MM.1S (cell line): ENCODE measurements at regions not wholly inside any gene's neighbourhood (a gene's known extent, or its start where the extent isn't known, plus 50 kb on each side); places are given as distances from the start of the nearest gene placed in this dataset.

Source experiments
- DNase-seq: peaks from one replicate; pipeline ENCODE4 v3.0.0-alpha.2; 2015
- H2AFZ ChIP-seq: fragments of 300-600 bp; sonication (generic); 2 replicates; pipeline ENCODE4 v1.6.0; 2016; ENCODE audit warnings: antibody characterized with exemption, low read length
- H3F3A ChIP-seq: fragments of 300-600 bp; sonication (generic); 2 replicates; pipeline ENCODE4 v1.6.1; 2016; ENCODE audit warnings: mild to moderate bottlenecking, antibody characterized with exemption, low read length, moderate library complexity, mixed read lengths; ENCODE audit not compliant: insufficient read depth
- H3K27ac ChIP-seq: fragments of 300-600 bp; sonication (generic); 2 replicates; pipeline ENCODE4 v1.5.1; 2016; ENCODE audit warnings: mild to moderate bottlenecking, low read length
- H3K27me3 ChIP-seq: fragments of 300-600 bp; sonication (generic); replicated peaks from 2 replicates; pipeline ENCODE4 v1.6.0; 2016; ENCODE audit warnings: low read length; ENCODE audit not compliant: insufficient read depth
- H3K36me3 ChIP-seq: fragments of 300-600 bp; sonication (generic); replicated peaks from 2 replicates; pipeline ENCODE4 v1.6.1; 2016; ENCODE audit warnings: mild to moderate bottlenecking, low read length, mixed read lengths; ENCODE audit not compliant: insufficient read depth
- H3K4me1 ChIP-seq: fragments of 300-600 bp; sonication (generic); 2 replicates; pipeline ENCODE4 v1.6.1; 2016; ENCODE audit warnings: low read length, mixed read lengths
- H3K4me2 ChIP-seq: fragments of 300-600 bp; sonication (generic); 2 replicates; pipeline ENCODE4 v1.6.0; 2016; ENCODE audit warnings: low read depth, low read length
- H3K4me3 ChIP-seq: fragments of 300-600 bp; sonication (generic); 2 replicates; pipeline ENCODE4 v1.5.1; 2016; ENCODE audit warnings: low read length, mixed read lengths
- H3K79me2 ChIP-seq: fragments of 300-600 bp; sonication (generic); 2 replicates; pipeline ENCODE4 v1.6.1; 2016; ENCODE audit warnings: mixed run types, low read length, mixed read lengths
- H3K9ac ChIP-seq: fragments of 300-600 bp; sonication (generic); 2 replicates; pipeline ENCODE4 v1.6.1; 2016; ENCODE audit warnings: low read length, mixed read lengths
- H3K9me2 ChIP-seq: fragments of 300-600 bp; sonication (generic); replicated peaks from 2 replicates; pipeline ENCODE4 v1.6.1; 2016; ENCODE audit warnings: mild to moderate bottlenecking, low read length, mixed read lengths; ENCODE audit not compliant: insufficient read depth
- H3K9me3 ChIP-seq: fragments of 300-600 bp; sonication (generic); replicated peaks from 2 replicates; pipeline ENCODE4 v1.6.1; 2016; ENCODE audit warnings: mild to moderate bottlenecking, low read length, mixed read lengths; ENCODE audit not compliant: insufficient read depth
- H4K20me1 ChIP-seq: fragments of 300-600 bp; sonication (generic); 2 replicates; pipeline ENCODE4 v1.6.1; 2016; ENCODE audit warnings: mild to moderate bottlenecking, low read length, moderate library complexity, mixed read lengths; ENCODE audit not compliant: insufficient read depth
- CTCF ChIP-seq: fragments of 300-600 bp; sonication (generic); IDR thresholded peaks from 2 replicates; pipeline ENCODE4 v1.5.1; 2016; ENCODE audit warnings: antibody characterized with exemption, low read length, mixed read lengths
- EZH2 ChIP-seq: fragments of 300-600 bp; sonication (generic); optimal IDR thresholded peaks from 2 replicates; pipeline ENCODE3; 2017; ENCODE audit warnings: low read depth, mild to moderate bottlenecking, antibody characterized with exemption, low read length, mixed read lengths
- EZH2phosphoT487 ChIP-seq: fragments of 300-600 bp; sonication (generic); IDR thresholded peaks from 2 replicates; pipeline ENCODE4 v1.6.1; 2018; ENCODE audit warnings: antibody characterized with exemption, low read length

GRCh38 chr3:148408667-148409066 is 289.0 kb upstream of the AGTR1 start:
- Histone ChIP-seq H2AFZ (no peak overlapping the region), H3F3A (no peaks in the 10 kb centered on the region), H3K4me2 (no peak overlapping the region), H3K4me3 (no peak overlapping the region), H3K9me2 (no peaks in the 10 kb centered on the region), H3K79me2 (no peaks in the 10 kb centered on the region), H3K9me3 (no peaks in the 10 kb centered on the region), H4K20me1 (no peaks in the 10 kb centered on the region), H3K27ac (no peak overlapping the region), H3K27me3 (no peaks in the 10 kb centered on the region), H3K36me3 (no peaks in the 10 kb centered on the region), H3K4me1 (no peaks in the 10 kb centered on the region), H3K9ac (no peak overlapping the region)
- DNase-seq: no peak
- TF ChIP-seq EZH2phosphoT487 (no peak), CTCF (no peak), EZH2 (no peak)

DNA sequence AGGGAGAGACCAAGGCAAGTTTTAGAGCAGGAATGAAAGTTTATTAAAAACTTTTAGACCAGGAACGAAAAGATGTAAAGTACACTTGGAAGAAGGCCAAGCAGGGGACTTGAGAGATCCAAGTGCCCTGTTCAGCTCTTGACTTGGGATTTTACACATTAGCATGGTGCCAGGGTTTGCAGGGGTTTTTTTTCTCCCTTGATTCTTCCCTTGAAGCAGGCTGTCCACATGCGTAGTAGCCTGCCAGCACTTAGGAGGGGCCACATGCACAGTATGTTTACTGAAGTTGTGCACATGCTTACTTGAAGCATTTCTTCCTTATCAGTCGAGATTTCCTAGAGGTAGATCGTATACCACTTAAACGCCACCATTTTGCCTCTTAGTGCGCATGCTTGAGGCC is 277.5 kb upstream of the AGTR1 start:
- no peaks in the 10 kb centered on the region for H3K27me3 ChIP-seq
- no peaks in the 10 kb centered on the region for H3K4me1 ChIP-seq
- H2AFZ ChIP-seq: no peak overlapping the region
- H3K4me3 ChIP-seq: no peak overlapping the region
- no peaks in the 10 kb centered on the region for H3K9me3 ChIP-seq
- H3K79me2 ChIP-seq: no peaks in the 10 kb centered on the region
- H3K27ac ChIP-seq: no peak overlapping the region
- TF ChIP-seq EZH2phosphoT487: no peak
- TF ChIP-seq EZH2: no peak
- TF ChIP-seq CTCF: no peak
- DNase-seq: no peak
- H4K20me1 ChIP-seq: no peaks in the 10 kb centered on the region
- no peak overlapping the region for H3K9ac ChIP-seq
- no peak overlapping the region for H3K4me2 ChIP-seq
- no peaks in the 10 kb centered on the region for H3K9me2 ChIP-seq
- no peaks in the 10 kb centered on the region for H3F3A ChIP-seq
- no peaks in the 10 kb centered on the region for H3K36me3 ChIP-seq

DNA sequence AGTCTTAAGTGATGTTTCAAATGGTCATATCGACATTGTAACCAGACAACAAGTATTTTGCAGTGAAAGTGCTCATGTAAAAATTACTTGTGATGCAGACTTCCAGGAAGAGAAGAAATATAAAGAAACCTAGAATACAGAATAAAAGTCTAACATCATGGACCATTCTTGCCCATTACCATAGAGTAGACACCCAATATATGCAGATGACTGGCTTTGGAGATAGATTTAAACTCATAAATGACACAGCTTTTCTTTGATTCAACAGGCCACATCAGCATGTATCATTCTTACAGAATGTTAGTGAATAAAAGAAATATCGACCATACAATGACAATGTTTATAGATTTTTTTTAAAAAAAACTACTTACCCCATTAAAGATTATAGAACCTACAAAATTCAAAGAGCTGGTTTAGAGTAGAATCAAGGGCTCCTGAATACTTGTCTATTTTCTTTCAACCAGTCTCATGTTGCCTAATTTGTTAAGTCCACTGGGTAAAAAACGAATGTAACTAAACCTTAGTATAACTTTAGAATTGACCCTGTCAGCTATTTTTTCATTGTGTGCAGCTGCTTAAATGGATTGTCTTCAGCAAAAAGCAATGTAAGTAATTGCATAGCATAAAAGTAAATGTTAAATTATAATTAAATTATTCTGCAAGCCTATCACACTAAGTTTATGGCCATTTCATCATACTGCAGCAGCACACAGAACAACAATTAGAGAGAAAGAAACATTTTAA is 268.7 kb upstream of the AGTR1 start:
- no peak overlapping the region for H3K4me2 ChIP-seq
- no peak overlapping the region for H2AFZ ChIP-seq
- no peak overlapping the region for H3K27ac ChIP-seq
- H4K20me1 ChIP-seq: no peaks in the 10 kb centered on the region
- no peaks in the 10 kb centered on the region for H3F3A ChIP-seq
- no peaks in the 10 kb centered on the region for H3K36me3 ChIP-seq
- H3K27me3 ChIP-seq: no peaks in the 10 kb centered on the region
- H3K4me1 ChIP-seq: no peaks in the 10 kb centered on the region
- H3K9ac ChIP-seq: no peak overlapping the region
- no peak for DNase-seq
- no peak overlapping the region for H3K4me3 ChIP-seq
- no peaks in the 10 kb centered on the region for H3K9me2 ChIP-seq
- no peak for TF ChIP-seq EZH2
- TF ChIP-seq EZH2phosphoT487: no peak
- TF ChIP-seq CTCF: no peak
- H3K79me2 ChIP-seq: no peaks in the 10 kb centered on the region
- no peaks in the 10 kb centered on the region for H3K9me3 ChIP-seq
